ENCODE measurements at regions not wholly inside any gene's neighbourhood (a gene's known extent, or its start where the extent isn't known, plus 50 kb on each side); places are given as distances from the start of the nearest gene placed in this dataset.

DNA sequence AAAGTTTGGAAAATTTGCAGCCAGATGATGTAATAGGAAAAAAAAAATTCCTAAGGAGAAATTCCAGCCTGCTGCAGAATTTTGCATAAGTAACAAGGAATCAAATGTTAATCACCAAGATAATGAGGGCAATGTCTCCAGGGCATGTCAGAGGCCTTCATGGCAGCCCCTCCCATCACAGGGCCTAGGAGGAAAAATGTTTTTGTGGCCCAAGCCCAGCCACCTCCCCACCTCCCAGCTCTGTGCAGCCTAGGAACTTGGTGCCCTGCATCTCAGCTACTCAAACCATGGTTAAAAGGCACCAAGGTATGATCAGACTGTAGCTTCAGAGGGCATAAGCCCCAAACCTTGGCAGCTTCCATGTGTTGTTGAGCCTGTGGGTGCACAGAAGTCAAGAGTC is 704.7 kb upstream of the ROBO1 start:
- ATAC-seq = no peak
- no peaks in the 10 kb centered on the region for H3K9me3 ChIP-seq (replicated peaks; ENCODE audit: control insufficient read depth, insufficient read depth, low read depth, low read length)
- H3K9me1 ChIP-seq (ENCODE audit: control insufficient read depth, insufficient read depth, low read length) = no peaks in the 10 kb centered on the region
- H3K4me3 ChIP-seq = no peak overlapping the region
- TF ChIP-seq GTF2E2 (tag; IDR thresholded peaks at IDR 0.05) (no peak), STAT5B (CRISPR knock-in tag; IDR thresholded peaks at IDR 0.05) (no peak), ZNF583 (CRISPR knock-in tag; IDR thresholded peaks at IDR 0.05) (no peak), ZNF551 (CRISPR knock-in tag; IDR thresholded peaks at IDR 0.05) (no peak), CREM (IDR thresholded peaks at IDR 0.05; ENCODE audit: low read depth) (no peak), HMG20A (CRISPR knock-in tag; conservative IDR thresholded peaks at IDR 0.05) (no peak), FOXA3 (CRISPR knock-in tag; conservative IDR thresholded peaks at IDR 0.05 in 1 of 2, IDR thresholded peaks at IDR 0.05 in 1 of 2) (no peak), MAZ (CRISPR knock-in tag; conservative IDR thresholded peaks at IDR 0.05 in 1 of 2, IDR thresholded peaks at IDR 0.05 in 1 of 2) (no peak)
- TF ChIP-seq, protein P1, sequence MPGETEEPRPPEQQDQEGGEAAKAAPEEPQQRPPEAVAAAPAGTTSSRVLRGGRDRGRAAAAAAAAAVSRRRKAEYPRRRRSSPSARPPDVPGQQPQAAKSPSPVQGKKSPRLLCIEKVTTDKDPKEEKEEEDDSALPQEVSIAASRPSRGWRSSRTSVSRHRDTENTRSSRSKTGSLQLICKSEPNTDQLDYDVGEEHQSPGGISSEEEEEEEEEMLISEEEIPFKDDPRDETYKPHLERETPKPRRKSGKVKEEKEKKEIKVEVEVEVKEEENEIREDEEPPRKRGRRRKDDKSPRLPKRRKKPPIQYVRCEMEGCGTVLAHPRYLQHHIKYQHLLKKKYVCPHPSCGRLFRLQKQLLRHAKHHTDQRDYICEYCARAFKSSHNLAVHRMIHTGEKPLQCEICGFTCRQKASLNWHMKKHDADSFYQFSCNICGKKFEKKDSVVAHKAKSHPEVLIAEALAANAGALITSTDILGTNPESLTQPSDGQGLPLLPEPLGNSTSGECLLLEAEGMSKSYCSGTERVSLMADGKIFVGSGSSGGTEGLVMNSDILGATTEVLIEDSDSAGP (CRISPR knock-in tag; IDR thresholded peaks at IDR 0.05) = no peak
- TF ChIP-seq, protein P2, sequence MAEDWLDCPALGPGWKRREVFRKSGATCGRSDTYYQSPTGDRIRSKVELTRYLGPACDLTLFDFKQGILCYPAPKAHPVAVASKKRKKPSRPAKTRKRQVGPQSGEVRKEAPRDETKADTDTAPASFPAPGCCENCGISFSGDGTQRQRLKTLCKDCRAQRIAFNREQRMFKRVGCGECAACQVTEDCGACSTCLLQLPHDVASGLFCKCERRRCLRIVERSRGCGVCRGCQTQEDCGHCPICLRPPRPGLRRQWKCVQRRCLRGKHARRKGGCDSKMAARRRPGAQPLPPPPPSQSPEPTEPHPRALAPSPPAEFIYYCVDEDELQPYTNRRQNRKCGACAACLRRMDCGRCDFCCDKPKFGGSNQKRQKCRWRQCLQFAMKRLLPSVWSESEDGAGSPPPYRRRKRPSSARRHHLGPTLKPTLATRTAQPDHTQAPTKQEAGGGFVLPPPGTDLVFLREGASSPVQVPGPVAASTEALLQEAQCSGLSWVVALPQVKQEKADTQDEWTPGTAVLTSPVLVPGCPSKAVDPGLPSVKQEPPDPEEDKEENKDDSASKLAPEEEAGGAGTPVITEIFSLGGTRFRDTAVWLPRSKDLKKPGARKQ (CRISPR knock-in tag; IDR thresholded peaks at IDR 0.05) = no peak
- TF ChIP-seq, protein P3, sequence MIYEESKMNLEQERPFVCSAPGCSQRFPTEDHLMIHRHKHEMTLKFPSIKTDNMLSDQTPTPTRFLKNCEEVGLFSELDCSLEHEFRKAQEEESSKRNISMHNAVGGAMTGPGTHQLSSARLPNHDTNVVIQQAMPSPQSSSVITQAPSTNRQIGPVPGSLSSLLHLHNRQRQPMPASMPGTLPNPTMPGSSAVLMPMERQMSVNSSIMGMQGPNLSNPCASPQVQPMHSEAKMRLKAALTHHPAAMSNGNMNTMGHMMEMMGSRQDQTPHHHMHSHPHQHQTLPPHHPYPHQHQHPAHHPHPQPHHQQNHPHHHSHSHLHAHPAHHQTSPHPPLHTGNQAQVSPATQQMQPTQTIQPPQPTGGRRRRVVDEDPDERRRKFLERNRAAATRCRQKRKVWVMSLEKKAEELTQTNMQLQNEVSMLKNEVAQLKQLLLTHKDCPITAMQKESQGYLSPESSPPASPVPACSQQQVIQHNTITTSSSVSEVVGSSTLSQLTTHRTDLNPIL (CRISPR knock-in tag; IDR thresholded peaks at IDR 0.05) = no peak
- TF ChIP-seq, protein P4, sequence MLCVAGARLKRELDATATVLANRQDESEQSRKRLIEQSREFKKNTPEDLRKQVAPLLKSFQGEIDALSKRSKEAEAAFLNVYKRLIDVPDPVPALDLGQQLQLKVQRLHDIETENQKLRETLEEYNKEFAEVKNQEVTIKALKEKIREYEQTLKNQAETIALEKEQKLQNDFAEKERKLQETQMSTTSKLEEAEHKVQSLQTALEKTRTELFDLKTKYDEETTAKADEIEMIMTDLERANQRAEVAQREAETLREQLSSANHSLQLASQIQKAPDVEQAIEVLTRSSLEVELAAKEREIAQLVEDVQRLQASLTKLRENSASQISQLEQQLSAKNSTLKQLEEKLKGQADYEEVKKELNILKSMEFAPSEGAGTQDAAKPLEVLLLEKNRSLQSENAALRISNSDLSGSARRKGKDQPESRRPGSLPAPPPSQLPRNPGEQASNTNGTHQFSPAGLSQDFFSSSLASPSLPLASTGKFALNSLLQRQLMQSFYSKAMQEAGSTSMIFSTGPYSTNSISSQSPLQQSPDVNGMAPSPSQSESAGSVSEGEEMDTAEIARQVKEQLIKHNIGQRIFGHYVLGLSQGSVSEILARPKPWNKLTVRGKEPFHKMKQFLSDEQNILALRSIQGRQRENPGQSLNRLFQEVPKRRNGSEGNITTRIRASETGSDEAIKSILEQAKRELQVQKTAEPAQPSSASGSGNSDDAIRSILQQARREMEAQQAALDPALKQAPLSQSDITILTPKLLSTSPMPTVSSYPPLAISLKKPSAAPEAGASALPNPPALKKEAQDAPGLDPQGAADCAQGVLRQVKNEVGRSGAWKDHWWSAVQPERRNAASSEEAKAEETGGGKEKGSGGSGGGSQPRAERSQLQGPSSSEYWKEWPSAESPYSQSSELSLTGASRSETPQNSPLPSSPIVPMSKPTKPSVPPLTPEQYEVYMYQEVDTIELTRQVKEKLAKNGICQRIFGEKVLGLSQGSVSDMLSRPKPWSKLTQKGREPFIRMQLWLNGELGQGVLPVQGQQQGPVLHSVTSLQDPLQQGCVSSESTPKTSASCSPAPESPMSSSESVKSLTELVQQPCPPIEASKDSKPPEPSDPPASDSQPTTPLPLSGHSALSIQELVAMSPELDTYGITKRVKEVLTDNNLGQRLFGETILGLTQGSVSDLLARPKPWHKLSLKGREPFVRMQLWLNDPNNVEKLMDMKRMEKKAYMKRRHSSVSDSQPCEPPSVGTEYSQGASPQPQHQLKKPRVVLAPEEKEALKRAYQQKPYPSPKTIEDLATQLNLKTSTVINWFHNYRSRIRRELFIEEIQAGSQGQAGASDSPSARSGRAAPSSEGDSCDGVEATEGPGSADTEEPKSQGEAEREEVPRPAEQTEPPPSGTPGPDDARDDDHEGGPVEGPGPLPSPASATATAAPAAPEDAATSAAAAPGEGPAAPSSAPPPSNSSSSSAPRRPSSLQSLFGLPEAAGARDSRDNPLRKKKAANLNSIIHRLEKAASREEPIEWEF (CRISPR knock-in tag; IDR thresholded peaks at IDR 0.05) = no peak
- TF ChIP-seq, protein P5, sequence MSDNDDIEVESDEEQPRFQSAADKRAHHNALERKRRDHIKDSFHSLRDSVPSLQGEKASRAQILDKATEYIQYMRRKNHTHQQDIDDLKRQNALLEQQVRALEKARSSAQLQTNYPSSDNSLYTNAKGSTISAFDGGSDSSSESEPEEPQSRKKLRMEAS (CRISPR knock-in tag; IDR thresholded peaks at IDR 0.05) = no peak
- H2AFZ ChIP-seq (ENCODE audit: low read depth, low read length) = no peak overlapping the region
- no peaks in the 10 kb centered on the region for H3K4me1 ChIP-seq (replicated peaks in 1 of 2; ENCODE audit: control insufficient read depth in 2 of 2, insufficient read depth in 2 of 2, low read length in 2 of 2)
- no peaks in the 10 kb centered on the region for H3K36me3 ChIP-seq (ENCODE audit: control insufficient read depth, insufficient read depth, low read length)
- DNase-seq (ENCODE audit: extremely low read depth in 1 of 4, low spot score in 3 of 4) = no peak
- no peak overlapping the region for H3K27ac ChIP-seq (ENCODE audit: extremely low read depth, low read depth, low read length)
- no peaks in the 10 kb centered on the region for H3K79me2 ChIP-seq (ENCODE audit: control insufficient read depth, insufficient read depth, low read length)
- ChIA-PET POLR2A (no interaction called here), CTCF (ENCODE audit: low intra/inter-chr PET ratio) (no interaction called here)
- H3K4me2 ChIP-seq (ENCODE audit: insufficient read depth, low read length) = no peak overlapping the region
- in situ Hi-C loops (cut with MboI) (no loop called here), intact Hi-C loops (cut with micrococcal nuclease) (no loop called here)
- BruUV-seq (replicated peaks) = no TSS peak
- H4K20me1 ChIP-seq (replicated peaks; ENCODE audit: control insufficient read depth, insufficient read depth, low read length) = no peaks in the 10 kb centered on the region
- no peak overlapping the region for H3K9ac ChIP-seq (ENCODE audit: insufficient read depth in 1 of 2, low read depth in 2 of 2, low read length in 2 of 2)
- no peaks in the 10 kb centered on the region for H3K27me3 ChIP-seq (ENCODE audit: control insufficient read depth in 2 of 2, insufficient read depth in 2 of 2, low read length in 2 of 2)
- no peak for FAIRE-seq

All from K562 (cell line).